GM04503 (cell line): ENCODE measurements at regions not wholly inside any gene's neighbourhood (a gene's known extent, or its start where the extent isn't known, plus 50 kb on each side); places are given as distances from the start of the nearest gene placed in this dataset.
"Not testable (repeated sequence)": the region's sequence is repeated elsewhere in the genome, so short reads cannot be mapped to it uniquely, and the experiment has no call there.

Source experiments
- DNase-seq: peaks from one replicate; pipeline ENCODE4 v3.0.0-alpha.2; 2012; ENCODE audit warnings: low read depth

DNA sequence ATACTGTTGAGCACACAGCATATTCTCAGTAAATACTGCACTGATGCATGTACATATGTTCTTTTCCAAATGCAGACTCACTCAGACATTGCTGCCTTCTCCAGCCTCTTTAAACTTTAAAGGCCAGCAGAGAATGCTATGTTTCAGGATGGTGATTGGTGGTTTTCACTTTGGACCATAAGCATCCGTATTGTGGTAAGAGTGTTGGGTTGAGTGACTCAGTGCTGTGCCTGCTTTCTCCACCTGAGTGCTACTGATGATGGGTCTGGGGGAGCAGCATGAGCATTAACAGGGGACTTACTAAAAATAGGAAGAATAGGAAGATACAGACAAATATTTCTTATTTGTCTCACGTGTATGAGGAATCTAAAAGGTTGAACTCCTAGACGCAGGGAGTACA, 56.3 kb upstream of the ZNF92 start:
- DNase-seq = no peak

DNA sequence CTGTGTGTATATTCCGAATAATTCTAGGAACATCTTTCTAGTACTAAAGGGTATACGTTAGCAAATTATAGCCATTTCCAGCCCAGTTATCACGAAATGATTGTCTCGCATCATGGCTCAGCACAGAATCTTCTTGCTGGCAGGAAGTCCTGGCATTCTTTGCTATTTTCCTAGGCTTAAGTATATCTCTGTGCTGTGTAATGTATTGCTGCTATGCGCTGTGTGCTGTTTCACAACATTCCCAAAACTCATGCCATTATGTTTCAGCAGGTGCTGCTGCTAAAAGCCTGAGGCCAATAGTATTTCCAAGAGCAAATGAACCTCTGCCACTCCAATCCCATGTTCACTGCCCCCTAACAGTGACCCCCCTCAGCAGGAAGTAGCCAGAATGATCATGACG, 62.9 kb upstream of the ZNF92 start:
- DNase-seq = no peak

DNA sequence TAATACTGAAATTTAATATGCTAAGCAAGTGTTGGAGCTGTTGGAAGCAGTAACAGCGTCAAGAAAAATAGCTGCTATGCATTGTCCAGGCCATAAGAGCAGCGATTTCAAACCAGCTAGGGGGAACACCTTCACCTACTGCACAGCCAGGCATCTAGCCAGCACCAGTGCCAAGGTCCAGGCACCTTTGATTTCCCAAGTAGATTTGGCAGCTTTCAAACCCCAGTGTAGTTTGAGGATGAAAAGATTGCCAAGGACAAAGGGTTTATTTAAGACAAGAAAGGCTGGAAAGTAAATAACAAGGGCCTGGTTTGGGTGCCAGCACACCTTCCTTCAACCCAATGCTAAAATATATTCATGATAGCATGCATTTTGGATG, 65.4 kb upstream of the ZNF92 start:
- DNase-seq = no peak

DNA sequence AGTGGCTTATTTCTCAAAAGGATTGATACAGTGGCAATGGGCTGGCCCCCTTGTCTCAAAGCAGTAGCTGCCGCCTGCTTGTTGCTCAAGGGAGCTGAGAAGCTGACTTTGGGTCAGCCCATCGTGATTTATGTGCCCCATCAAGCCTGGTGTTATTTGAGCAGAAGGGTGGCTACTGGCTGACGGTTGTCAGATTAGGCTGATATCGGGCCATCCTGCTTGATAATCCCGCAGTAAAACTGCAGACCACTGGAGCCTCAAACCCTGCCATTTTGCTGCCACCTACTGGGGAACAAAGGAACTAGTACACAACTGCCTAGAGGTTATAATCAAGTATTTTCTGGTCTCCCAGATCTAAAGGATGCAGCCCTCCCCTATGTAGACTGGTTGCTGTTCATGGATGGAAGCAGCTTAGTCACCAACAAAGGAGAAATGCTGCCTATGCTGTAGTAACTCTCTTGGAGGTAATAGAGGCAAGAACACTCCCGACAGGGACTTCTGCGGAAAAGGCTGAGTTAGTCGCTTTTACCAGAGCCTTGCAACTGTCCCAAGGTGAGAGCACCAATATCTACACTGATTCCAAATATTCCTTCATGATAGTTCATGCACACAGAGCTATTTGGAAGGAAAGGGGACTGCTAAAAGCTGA, 65.9 kb upstream of the ZNF92 start:
- no peak for DNase-seq

DNA sequence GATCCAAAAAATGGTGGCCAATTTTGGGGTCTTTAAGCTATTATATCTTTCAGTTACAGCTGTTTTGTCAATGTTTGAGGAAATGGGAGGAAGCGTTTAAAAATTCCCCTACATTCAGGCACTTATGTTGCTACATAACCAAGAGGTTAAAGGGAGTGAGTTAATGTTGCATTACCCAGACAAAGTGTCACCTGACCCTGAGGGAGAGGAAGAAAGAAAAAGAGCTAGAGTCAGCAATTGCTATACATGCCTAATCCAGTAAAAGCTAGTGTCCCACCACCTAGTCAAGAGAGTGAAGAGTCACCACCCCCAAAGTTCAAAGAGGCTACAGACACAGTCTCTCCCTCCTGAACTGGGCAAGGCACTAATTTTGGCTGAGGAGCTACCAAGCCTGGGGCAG, 69.5 kb upstream of the ZNF92 start:
- DNase-seq = no peak

DNA sequence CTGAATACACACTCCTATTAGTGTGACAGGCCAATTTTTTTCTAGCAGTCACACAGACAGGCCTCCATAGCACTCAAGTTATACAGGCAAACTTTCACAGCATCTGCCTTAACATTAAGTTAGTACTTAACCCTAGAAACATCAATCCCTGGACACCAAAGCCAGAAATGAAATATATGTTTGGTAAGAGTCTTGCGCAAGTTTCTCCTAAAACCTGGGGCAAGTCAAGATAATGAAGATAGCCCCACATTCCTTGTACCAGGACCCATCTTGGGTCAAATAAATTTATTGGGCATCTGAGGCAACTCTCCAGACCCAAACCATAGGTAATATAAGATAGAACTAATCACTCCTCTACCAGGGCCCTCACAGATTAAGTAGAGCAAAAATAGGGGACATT, 70.8 kb upstream of the ZNF92 start:
- DNase-seq = no peak

DNA sequence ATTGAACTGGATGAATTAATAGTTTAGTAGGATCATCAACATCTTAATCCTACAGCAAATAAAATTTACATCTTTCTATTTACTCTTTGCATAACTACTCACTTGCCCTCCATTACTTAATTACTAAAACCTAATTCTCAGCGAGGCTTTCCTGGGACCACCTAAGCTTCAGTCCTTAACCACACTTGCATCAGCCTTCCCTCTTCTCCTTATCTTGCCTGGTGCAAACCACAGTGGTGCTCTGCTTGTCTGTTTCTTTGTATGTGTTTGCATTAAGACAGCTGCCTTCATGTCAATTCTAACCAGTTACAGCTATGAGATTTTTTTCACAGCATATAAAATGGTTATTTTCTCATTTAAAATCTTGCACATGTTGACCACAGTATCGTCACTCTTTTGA, 72.6 kb upstream of the ZNF92 start:
- DNase-seq = no peak

DNA sequence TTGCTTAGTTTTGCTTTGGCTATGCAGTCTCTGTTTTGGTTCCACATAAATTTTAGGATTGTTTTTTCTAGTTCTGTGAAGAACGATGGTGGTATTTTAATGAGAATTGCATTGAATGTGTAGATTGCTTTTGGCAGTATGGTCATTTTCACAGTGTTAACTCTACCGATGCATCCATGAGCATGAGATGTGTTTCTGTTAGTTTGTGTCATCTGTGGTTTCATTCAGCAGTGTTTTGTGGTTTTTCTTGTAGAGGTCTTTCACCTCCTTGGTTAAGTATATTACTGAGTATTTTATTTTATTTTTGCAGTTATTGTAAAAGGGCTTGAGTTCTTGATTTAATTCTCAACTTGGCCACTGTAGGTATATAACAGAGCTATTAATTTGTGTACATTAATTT, 78.2 kb upstream of the ZNF92 start:
- DNase-seq = no peak

DNA sequence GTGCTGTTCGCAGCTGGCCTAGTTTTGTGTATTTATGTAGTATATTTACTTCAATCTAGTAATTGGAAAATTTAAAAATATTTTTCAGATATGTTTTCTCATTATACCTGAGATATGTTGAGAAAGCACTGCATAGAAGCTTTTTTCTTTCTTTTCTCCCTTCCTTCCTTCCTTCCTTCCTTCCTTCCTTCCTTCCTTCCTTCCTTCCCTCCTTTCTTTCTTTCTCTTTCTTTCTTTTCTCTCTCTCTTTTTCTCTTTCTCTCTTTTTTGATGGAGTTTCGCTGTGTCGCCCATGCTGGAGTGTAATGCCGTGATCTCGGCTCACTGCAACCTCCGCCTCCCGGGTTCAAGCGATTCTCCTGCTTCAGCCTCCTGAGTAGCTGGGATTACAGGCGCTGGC, 83.3 kb upstream of the ZNF92 start:
- not testable (repeated sequence) for DNase-seq

DNA sequence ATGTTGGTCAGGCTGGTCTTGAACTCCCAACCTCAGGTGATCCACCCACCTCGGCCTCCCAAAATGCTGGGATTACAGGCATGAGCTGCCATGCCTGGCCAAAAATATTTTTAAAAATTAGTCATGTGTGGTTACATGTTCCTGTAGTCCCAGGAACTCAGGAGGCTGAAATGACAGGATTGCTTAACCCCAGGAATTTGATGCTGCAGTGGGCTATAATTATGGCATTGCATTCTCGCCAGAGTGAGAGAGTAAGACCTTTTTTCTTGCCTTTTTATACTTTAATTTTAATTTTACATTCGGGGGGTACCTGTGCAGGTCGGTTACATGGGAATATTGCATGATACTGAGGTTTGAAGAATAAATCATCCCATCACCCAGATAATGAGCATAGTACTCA, 86.6 kb upstream of the ZNF92 start:
- no peak for DNase-seq

DNA sequence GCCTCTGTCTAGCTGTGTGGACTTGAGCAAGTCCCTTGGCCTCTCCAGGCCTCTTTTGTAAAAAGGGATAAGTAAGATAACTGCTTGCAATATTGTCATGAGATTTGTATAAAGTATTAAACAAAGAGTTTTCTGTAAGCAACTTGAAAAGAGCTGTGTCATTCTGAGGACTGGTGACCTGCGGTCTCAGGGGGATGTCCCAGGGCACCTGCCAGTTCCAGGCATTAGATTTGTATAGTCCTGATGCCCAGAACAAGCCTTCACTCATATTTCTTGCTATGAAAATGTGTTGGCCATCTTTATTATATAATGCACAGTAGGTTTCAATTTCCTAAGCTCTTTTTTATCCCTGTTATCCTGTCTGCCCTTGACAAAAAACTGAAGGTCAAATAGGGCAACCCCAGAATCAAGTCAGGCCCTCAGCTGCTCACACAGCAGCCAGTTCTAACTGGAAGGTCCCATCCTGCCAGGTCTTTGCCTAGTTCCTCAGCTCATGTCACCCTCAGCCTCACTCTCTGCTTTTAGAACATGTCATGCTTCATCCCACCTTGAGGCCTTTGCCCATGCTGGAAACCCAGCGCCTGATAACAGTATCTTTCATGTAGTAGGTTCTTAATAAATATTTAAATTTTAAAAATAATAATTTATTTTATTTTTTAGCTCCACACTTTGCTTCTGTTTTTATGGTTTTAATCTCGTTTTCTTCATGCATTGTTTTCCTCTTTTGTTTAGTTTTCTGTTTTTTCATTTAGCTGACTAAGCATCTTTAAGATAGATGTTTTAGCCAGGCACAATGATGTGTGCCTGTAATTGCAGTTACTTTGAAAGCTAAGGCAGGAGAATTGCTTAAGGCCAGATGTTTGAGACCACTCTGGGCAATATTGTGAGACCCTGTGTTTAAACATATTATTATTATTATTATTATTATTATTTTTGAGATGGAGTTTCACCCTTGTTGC, 87.5 kb upstream of the ZNF92 start:
- no peak for DNase-seq

DNA sequence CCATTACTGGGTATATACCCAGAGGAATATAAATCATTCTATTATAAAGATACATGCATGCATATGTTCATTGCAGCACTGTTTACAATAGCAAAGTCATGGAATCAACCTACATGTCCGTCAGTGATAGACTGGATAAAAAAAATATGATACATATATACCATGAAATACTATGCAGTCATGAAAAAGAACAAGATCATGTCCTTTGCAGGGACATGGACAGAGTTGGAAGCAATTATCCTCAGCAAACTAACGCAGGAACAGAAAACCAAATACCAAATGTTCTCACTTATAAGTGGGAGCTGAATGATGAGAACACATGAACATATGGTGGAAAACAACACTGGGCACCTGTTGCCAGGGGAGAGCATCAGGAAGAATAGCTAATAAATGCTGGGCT, 88.4 kb upstream of the ZNF92 start:
- DNase-seq = not testable (repeated sequence)

DNA sequence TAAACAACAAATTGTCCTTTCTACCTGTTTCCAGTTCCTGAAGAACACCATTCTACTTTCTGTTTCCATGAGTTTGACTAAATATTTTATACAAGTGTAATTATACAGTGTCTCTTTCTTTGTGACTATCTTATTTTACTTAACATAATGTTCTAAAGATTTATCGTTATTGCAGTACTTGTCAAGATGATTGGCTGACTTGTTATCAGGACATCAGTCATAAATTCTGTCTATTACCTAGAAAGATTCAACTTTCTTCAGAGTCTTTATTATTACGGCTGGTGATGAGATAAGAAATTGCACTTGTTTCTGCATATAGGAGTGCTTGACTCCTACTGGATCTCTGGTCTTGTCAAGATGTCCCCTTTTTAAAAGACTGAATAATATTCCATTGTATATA, 93.9 kb upstream of the ZNF92 start:
- no peak for DNase-seq

DNA sequence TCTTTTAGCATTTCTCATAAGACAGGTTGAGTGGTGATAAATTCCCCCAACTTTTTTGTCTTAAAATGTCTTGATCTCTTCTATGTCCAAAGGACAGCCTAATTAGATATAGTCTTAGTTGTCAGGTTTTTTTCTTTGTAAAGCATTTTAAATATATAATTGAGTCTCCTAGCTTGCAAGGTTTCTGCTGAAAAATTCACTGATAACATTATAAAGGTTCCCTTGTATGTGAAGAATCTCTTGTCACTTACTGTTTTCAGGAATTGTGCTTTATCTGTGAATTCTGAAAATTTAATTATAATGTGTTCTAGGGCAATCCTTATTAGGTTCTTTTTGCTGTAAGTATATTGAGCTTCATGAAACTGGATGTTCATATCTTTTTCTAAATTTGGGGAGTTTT, 96.8 kb upstream of the ZNF92 start:
- DNase-seq = no peak

DNA sequence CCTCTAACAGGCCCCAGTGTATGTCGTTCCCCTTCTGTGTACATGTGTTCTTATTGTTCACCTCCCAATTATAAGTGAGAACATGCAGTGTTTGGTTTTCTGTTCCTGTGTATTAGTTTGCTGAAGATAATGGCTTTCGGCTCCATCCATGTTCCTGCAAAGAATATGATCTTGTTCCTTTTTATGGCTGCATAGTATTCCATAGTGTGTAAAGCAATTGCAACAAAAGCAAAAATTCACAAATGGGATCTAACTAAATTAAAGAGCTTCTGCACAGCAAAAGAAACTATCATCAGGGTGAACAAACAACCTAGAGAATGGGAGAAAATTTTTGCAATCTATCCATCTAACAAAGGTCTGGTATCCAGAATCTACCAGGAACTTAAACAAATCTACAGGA, 102.2 kb upstream of the ZNF92 start:
- not testable (repeated sequence) for DNase-seq

DNA sequence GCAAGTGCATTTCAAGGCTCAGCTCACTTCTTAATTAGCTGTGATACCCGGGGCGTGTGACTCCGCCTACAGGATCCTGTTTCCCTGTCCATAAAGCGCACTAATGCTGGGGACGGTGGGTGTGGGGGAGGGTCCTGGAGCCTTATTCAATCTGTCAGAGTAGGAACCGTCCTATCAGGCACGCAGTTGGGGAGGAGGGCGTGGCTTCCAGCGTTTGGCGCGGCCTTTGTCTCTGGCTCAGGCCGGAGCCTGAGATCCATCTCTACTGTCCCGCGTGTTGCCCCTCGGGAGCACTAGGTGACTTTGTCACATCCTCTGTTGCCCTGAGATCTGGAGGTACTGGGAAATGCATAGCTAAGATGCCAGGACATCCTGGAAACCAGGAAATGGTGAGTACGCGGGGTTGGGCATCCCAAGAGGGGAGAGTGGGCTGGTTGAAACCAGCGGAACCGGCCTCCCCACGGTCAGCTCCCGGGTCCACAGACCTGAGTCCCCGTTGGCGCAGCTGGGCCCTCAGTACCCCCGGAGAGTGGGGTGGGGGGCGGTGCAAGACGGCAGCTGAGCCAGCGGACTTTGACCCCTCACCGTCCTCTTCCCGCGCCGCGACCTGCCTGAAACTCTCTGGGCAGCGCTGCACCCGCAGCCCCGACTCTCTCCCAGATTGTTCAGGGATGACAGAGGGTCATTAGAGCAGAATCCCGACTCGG, 104.4 kb upstream of the ZNF92 start:
- DNase-seq = no peak

DNA sequence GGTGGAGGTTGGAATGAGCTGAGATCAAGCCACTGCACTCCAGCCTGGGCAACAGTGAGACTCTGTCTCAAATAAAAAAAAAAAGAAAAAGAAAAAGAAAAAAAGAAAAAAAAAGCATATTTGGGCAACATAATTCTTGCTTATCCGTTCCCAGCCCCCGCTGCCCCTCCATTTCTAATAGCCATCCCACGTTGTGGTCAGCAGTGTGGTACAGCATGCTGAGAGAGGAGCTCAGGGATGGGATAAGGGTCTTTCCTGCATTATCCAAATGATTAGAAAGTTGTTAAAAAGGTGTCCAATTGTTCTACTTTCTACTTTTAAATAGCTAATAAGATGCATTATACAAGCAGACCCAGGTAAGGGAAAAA, 104.9 kb upstream of the ZNF92 start:
- no peak for DNase-seq

DNA sequence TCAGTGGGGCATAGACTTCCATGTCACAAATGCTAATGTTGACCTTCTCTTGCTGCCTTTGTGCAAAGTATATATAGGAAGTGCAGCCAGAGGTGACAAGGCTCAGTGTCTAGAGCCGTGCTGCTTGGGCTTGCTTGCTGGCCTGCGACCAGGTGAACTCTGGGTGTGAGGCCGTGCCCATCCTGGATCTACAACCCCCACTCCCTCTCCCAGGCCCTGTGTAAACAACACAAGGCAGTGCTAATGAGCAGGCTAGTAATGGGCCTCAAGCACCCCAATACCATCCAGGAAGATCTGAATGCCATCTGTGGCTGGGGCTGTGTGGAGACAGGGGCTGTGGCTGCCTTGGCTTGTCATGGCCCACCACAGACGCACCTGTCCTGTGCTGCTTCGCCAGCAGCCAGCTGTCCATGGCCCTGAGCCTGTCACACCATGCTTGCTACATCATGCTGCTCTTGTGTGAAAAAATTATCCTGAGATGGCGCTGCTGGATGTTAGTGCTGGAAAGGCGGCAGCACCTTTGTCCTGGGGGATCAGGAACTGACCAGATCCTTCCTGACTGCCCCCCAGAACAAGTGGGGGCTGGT, 107.6 kb upstream of the ZNF92 start:
- DNase-seq = no peak

DNA sequence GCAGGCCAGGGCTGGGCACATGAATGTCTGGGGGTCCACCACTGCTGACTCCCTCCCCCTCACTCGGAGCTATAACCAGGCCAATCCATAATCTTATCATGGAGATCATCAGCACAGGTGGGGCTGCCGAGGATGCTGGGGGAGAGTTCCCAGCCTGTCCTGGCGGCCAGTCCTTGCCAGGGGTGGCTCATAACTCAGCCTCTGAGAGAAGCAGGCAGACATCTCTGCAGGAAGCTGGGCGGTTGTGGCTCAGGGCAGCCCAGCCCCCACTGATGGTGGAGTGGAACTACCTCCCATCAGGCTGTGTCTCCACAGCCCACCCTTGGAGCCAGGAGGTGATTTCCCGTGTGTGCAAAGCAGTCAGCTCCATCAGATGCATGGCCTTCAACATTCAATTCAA, 109.4 kb upstream of the ZNF92 start:
- no peak for DNase-seq

DNA sequence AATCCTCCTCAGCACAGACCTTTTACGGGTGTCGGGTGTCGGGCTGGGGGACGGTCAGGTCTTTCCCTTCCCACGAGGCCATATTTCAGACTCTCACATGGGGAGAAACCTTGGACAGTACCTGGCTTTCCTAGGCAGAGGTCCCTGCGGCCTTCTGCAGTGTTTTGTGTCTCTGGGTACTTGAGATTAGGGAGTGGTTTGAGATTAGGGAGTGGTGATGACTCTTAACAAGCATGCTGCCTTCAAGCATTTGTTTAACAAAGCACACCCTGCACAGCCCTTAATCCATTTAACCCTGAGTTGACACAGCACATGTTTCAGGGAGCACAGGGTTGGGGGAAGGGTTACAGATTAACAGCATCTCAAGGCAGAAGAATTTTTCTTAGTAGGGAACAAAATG, 113.0 kb upstream of the ZNF92 start:
- DNase-seq = not testable (repeated sequence)

DNA sequence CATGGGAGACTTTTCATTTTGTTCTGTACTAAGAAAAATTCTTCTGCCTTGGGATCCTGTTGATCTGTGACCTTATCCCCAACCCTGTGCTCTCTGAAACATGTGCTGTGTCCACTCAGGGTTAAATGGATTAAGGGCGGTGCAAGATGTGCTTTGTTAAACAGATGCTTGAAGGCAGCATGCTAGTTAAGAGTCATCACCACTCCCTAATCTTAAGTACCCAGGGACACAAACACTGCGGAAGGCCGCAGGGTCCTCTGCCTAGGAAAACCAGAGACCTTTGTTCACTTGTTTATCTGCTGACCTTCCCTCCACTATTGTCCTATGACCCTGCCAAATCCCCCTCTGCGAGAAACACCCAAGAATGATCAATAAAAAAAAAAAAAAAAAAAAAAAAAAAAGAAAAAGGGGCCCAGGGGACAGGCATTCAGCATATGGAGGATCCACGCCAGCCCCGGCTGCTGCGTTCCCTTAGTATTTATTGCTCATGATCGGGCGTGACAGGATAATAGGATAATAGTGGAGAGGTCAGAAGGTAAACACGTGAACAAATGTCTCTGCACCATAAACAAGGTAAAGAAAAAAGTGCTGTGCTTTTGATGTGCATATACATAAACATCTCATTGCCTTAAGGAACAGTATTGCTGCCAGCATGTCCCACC, 113.7 kb upstream of the ZNF92 start:
- not testable (repeated sequence) for DNase-seq

DNA sequence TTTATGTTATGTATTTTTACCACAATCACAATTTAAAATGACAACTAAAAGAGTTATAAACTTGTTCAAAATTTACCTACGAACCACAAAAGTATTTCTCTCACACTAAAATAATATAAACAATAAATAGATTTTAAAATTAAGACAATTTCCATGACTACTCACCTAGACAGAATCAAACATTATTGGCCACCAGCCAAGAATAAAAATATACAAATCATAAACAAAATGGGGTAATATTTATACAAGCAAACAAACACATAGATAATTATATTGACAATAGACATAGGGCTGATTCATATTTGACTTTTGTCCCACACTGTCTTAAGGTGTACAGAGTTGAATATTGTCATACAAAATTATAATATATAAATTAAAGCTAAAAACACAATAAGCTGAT, 119.6 kb upstream of the ZNF92 start:
- DNase-seq = no peak
